Activated CD4-positive, alpha-beta T cell treated with anti-CD3 and anti-CD28 coated beads for 36 hours (primary cell): ENCODE measurements at regions not wholly inside any gene's neighbourhood (a gene's known extent, or its start where the extent isn't known, plus 50 kb on each side); places are given as distances from the start of the nearest gene placed in this dataset.
"Not testable (repeated sequence)": the region's sequence is repeated elsewhere in the genome, so short reads cannot be mapped to it uniquely, and the experiment has no call there.

Experiments used
- ATAC-seq: fragments of 200-7000 bp; cut with Tn5 transposase; one replicate; pipeline ENCODE4 v1.10.0; 2021; ENCODE audit warnings: mild to moderate bottlenecking, moderate library complexity
- CTCF ChIA-PET: fragments of 350-600 bp; sonication (Branson Sonifier 250); formaldehyde crosslinking; loops from one replicate; lab custom pipeline; 2021; ENCODE audit warnings: antibody characterized with exemption; lab: Charles Lee
- POLR2A ChIA-PET: fragments of 350-600 bp; sonication (Branson Sonifier 250); formaldehyde crosslinking; loops from one replicate; lab custom pipeline; 2021; ENCODE audit warnings: antibody characterized with exemption, inconsistent platforms; lab: Charles Lee
- DNase-seq: peaks from one replicate; pipeline ENCODE4 v3.0.0-alpha.2; 2020
- H3K27ac Mint-ChIP-seq: one replicate; pipeline ENCODE4 v1.8.0; 2021; ENCODE audit warnings: mixed read lengths
- H3K27me3 Mint-ChIP-seq: one replicate; pipeline ENCODE4 v1.8.0; 2021; ENCODE audit warnings: mixed read lengths
- H3K36me3 Mint-ChIP-seq: one replicate; pipeline ENCODE4 v1.8.0; 2021; ENCODE audit warnings: low read depth, mixed read lengths
- H3K4me1 Mint-ChIP-seq: one replicate; pipeline ENCODE4 v1.8.0; 2021; ENCODE audit warnings: mixed read lengths
- H3K4me3 Mint-ChIP-seq: one replicate; pipeline ENCODE4 v1.8.0; 2021; ENCODE audit warnings: mild to moderate bottlenecking, moderate library complexity, mixed read lengths
- H3K9me3 Mint-ChIP-seq: one replicate; pipeline ENCODE4 v1.8.0; 2021; ENCODE audit warnings: low read depth, mixed read lengths
- intact Hi-C, 2 experiments: fragments of 100-400 bp; cut with DNase I in 1 of 2; cut with micrococcal nuclease in 1 of 2; formaldehyde crosslinking; loops; one replicate each; pipeline versions ENCODE4 v1.14.2 to v1.15.1; 2022 to 2024; cut with DNase I, micrococcal nuclease

- intact Hi-C loops, DNase-seq, ATAC-seq: not testable (repeated sequence)
Observed at GRCh38 chrX:63176578-63176977, 174.6 kb downstream of the SPIN4 start.

GRCh38 chrX:63173841-63174718 lies 177.1 kb downstream of the SPIN4 start:
- intact Hi-C loops, DNase-seq, POLR2A ChIA-PET, ATAC-seq, CTCF ChIA-PET, H3K27me3 Mint-ChIP-seq, H3K4me1 Mint-ChIP-seq, H3K4me3 Mint-ChIP-seq, H3K27ac Mint-ChIP-seq, H3K9me3 Mint-ChIP-seq, H3K36me3 Mint-ChIP-seq: not testable (repeated sequence)

More at GRCh38 chrX:63176578-63176977, 174.6 kb downstream of the SPIN4 start:
- H3K9me3 Mint-ChIP-seq, H3K27ac Mint-ChIP-seq, H3K36me3 Mint-ChIP-seq, H3K4me1 Mint-ChIP-seq, POLR2A ChIA-PET, H3K27me3 Mint-ChIP-seq, H3K4me3 Mint-ChIP-seq, CTCF ChIA-PET: not testable (repeated sequence)

- CTCF ChIA-PET, H3K4me3 Mint-ChIP-seq, H3K36me3 Mint-ChIP-seq, POLR2A ChIA-PET, H3K27me3 Mint-ChIP-seq, H3K27ac Mint-ChIP-seq, DNase-seq, intact Hi-C loops, ATAC-seq, H3K9me3 Mint-ChIP-seq, H3K4me1 Mint-ChIP-seq: not testable (repeated sequence)
Observed at GRCh38 chrX:63169416-63169815, 181.7 kb downstream of the SPIN4 start.

GRCh38 chrX:63168949-63169348 lies 182.2 kb downstream of the SPIN4 start:
- H3K36me3 Mint-ChIP-seq, H3K4me3 Mint-ChIP-seq, CTCF ChIA-PET, H3K27ac Mint-ChIP-seq, DNase-seq, intact Hi-C loops, H3K9me3 Mint-ChIP-seq, ATAC-seq, H3K27me3 Mint-ChIP-seq, H3K4me1 Mint-ChIP-seq, POLR2A ChIA-PET: not testable (repeated sequence)

GRCh38 chrX:63167002-63167401 lies 184.1 kb downstream of the SPIN4 start:
- H3K4me1 Mint-ChIP-seq, POLR2A ChIA-PET, ATAC-seq, H3K4me3 Mint-ChIP-seq, DNase-seq, H3K27ac Mint-ChIP-seq, CTCF ChIA-PET, H3K36me3 Mint-ChIP-seq, intact Hi-C loops, H3K9me3 Mint-ChIP-seq, H3K27me3 Mint-ChIP-seq: not testable (repeated sequence)

GRCh38 chrX:63160994-63161393 lies 190.1 kb downstream of the SPIN4 start:
- POLR2A ChIA-PET, intact Hi-C loops, H3K27ac Mint-ChIP-seq, H3K36me3 Mint-ChIP-seq, ATAC-seq, DNase-seq, H3K27me3 Mint-ChIP-seq, H3K9me3 Mint-ChIP-seq, H3K4me1 Mint-ChIP-seq, H3K4me3 Mint-ChIP-seq, CTCF ChIA-PET: not testable (repeated sequence)

- DNase-seq, H3K27me3 Mint-ChIP-seq, H3K4me1 Mint-ChIP-seq, H3K4me3 Mint-ChIP-seq, POLR2A ChIA-PET, ATAC-seq, H3K9me3 Mint-ChIP-seq, intact Hi-C loops, CTCF ChIA-PET, H3K27ac Mint-ChIP-seq, H3K36me3 Mint-ChIP-seq: not testable (repeated sequence)
Observed at GRCh38 chrX:63160340-63160739, 190.8 kb downstream of the SPIN4 start.

DNA sequence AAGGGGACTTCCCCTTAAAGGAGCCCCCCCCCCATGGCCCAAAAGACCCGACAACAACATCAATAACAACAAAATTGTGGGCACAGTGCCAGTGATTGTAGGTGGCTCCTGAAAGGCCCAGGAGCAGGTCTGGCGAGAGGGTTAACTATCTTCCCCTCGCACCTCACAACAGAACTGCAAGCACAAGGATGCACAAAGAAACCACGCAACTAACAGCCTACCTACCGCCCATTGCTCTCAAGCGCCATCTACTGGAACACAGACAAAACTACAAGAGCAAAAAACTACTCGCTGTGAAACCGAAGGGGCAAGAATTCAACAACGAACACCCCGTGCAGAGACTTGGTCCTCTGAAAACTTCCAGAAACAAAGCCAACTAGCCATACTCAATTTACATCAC lies 205.6 kb downstream of the SPIN4 start:
- H3K27me3 Mint-ChIP-seq, H3K4me1 Mint-ChIP-seq, intact Hi-C loops, H3K36me3 Mint-ChIP-seq, H3K27ac Mint-ChIP-seq, ATAC-seq, DNase-seq, POLR2A ChIA-PET, H3K4me3 Mint-ChIP-seq, CTCF ChIA-PET, H3K9me3 Mint-ChIP-seq: not testable (repeated sequence)

- H3K36me3 Mint-ChIP-seq, POLR2A ChIA-PET, intact Hi-C loops, ATAC-seq, H3K27me3 Mint-ChIP-seq, DNase-seq, H3K4me3 Mint-ChIP-seq, H3K4me1 Mint-ChIP-seq, CTCF ChIA-PET, H3K27ac Mint-ChIP-seq, H3K9me3 Mint-ChIP-seq: not testable (repeated sequence)
Observed at GRCh38 chrX:63142588-63142987, 208.5 kb downstream of the SPIN4 start.

DNA sequence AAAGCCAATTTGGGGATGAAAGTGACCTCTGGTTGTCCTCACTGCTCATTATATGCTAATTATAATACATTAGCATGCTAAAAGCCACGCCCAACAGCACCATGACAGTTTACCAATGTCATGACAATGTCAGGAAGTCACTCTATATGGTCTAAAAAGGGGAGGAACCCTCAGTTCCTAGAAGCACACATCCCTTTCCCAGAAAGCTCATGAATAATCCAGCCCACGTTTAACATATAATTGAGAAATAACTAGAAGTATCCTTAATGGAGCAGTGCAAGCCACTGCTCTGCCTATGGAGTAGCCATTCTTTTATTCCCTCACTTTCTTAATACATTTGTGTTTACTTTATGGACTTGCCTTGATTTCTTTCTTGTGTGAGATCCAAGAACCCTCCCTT lies 215.3 kb downstream of the SPIN4 start:
- H3K4me3 Mint-ChIP-seq, H3K4me1 Mint-ChIP-seq, POLR2A ChIA-PET, intact Hi-C loops, CTCF ChIA-PET, H3K9me3 Mint-ChIP-seq, H3K27me3 Mint-ChIP-seq, DNase-seq, ATAC-seq, H3K27ac Mint-ChIP-seq, H3K36me3 Mint-ChIP-seq: not testable (repeated sequence)

GRCh38 chrX:63128509-63128908 lies 222.6 kb downstream of the SPIN4 start:
- Mint-ChIP-seq H3K36me3 (no peaks in the 10 kb centered on the region), H3K27me3 (no peaks in the 10 kb centered on the region), H3K4me3 (no peak overlapping the region), H3K4me1 (no peaks in the 10 kb centered on the region), H3K9me3 (no peaks in the 10 kb centered on the region), H3K27ac (no peak overlapping the region)
- intact Hi-C loops, result no loop called here
- peak; percentile 43 for DNase-seq
- ATAC-seq, result no peak
- POLR2A ChIA-PET, result no interaction called here
- CTCF ChIA-PET, result no interaction called here

GRCh38 chrX:63115196-63115595 lies 235.9 kb downstream of the SPIN4 start:
- no peak overlapping the region for H3K4me3 Mint-ChIP-seq
- no peaks in the 10 kb centered on the region for H3K9me3 Mint-ChIP-seq
- ATAC-seq (no peak), DNase-seq (no peak)
- no peak overlapping the region for H3K27ac Mint-ChIP-seq
- ChIA-PET CTCF (no interaction called here), POLR2A (no interaction called here)
- no peaks in the 10 kb centered on the region for H3K27me3 Mint-ChIP-seq
- no peaks in the 10 kb centered on the region for H3K36me3 Mint-ChIP-seq
- H3K4me1 Mint-ChIP-seq, result no peaks in the 10 kb centered on the region
- intact Hi-C loops, result no loop called here
